ENCODE measurements at regions not wholly inside any gene's neighbourhood (a gene's known extent, or its start where the extent isn't known, plus 50 kb on each side); places are given as distances from the start of the nearest gene placed in this dataset.

GRCh38 chr12:126807312-126807865 lies 1459.6 kb upstream of the TMEM132C start:
- TF ChIP-seq CTCF (conservative IDR thresholded peaks at IDR 0.05) (no peak), ZFX (IDR thresholded peaks at IDR 0.05) (no peak)
